ENCODE measurements at regions not wholly inside any gene's neighbourhood (a gene's known extent, or its start where the extent isn't known, plus 50 kb on each side); places are given as distances from the start of the nearest gene placed in this dataset.

GRCh38 chr1:29732453-29732852, 496.1 kb downstream of the PTPRU start:
- TF ChIP-seq ZNF501 (CRISPR knock-in tag; IDR thresholded peaks at IDR 0.05) (no peak), ATF3 (CRISPR knock-in tag; IDR thresholded peaks at IDR 0.05) (no peak), ZNF274 (CRISPR knock-in tag; IDR thresholded peaks at IDR 0.05) (no peak), BCL3 (CRISPR knock-in tag; IDR thresholded peaks at IDR 0.05) (no peak), TP53 (CRISPR knock-in tag; conservative IDR thresholded peaks at IDR 0.05) (no peak), SETDB1 (CRISPR knock-in tag; IDR thresholded peaks at IDR 0.05; ENCODE audit: borderline replicate concordance) (no peak), ZNF530 (CRISPR knock-in tag; IDR thresholded peaks at IDR 0.05; ENCODE audit: low read depth) (no peak), ZNF704 (CRISPR knock-in tag; IDR thresholded peaks at IDR 0.05; ENCODE audit: borderline replicate concordance) (no peak), SMC3 (IDR thresholded peaks at IDR 0.05; ENCODE audit: low read length) (no peak), ZNF329 (CRISPR knock-in tag; IDR thresholded peaks at IDR 0.05; ENCODE audit: low read depth) (no peak), KAT8 (CRISPR knock-in tag; IDR thresholded peaks at IDR 0.05) (no peak), ZFP36 (IDR thresholded peaks at IDR 0.05; ENCODE audit: borderline replicate concordance, low read depth, low read length, partially characterized antibody) (no peak)
